NCI-H2171 treated with DMSO at 0.1 percent for 48 hours (cell line): ENCODE measurements at regions not wholly inside any gene's neighbourhood (a gene's known extent, or its start where the extent isn't known, plus 50 kb on each side); places are given as distances from the start of the nearest gene placed in this dataset.
A peak's percentile ranks its signal among the peaks of the same experiment; 100 is the strongest.

Experiments used
- DNase-seq: peaks from one replicate; lab custom pipeline; 2025; lab: John Stamatoyannopoulos, UW

GRCh38 chr17:15177343-15177742 is 87.8 kb downstream of the PMP22 start:
- no peak for DNase-seq

- DNase-seq = peak; percentile 5
Observed at GRCh38 chr17:15175356-15175755, 89.8 kb downstream of the PMP22 start.

- no peak for DNase-seq
Observed at GRCh38 chr17:15171167-15172047, 93.7 kb downstream of the PMP22 start.

- DNase-seq = no peak
Observed at GRCh38 chr17:15169676-15170075, 95.5 kb downstream of the PMP22 start.

GRCh38 chr17:15168379-15168778 is 96.7 kb downstream of the PMP22 start:
- DNase-seq = no peak

- DNase-seq = no peak
Observed at GRCh38 chr17:15161395-15161794, 103.7 kb downstream of the PMP22 start.

GRCh38 chr17:15157051-15157450 is 108.1 kb downstream of the PMP22 start:
- DNase-seq = no peak

- DNase-seq = no peak
Observed at GRCh38 chr17:15154618-15155017, 110.5 kb downstream of the PMP22 start.

- DNase-seq = no peak
Observed at GRCh38 chr17:15145621-15146020, 119.5 kb downstream of the PMP22 start.

- no peak for DNase-seq
Observed at GRCh38 chr17:15143524-15143923, 121.6 kb downstream of the PMP22 start.

GRCh38 chr17:15134363-15134762 is 130.8 kb downstream of the PMP22 start:
- DNase-seq = no peak

GRCh38 chr17:15133826-15134225 is 131.3 kb downstream of the PMP22 start:
- no peak for DNase-seq

- DNase-seq = no peak
Observed at GRCh38 chr17:15133143-15133542, 132.0 kb downstream of the PMP22 start.

- no peak for DNase-seq
Observed at GRCh38 chr17:15130426-15130825, 134.7 kb downstream of the PMP22 start.

- no peak for DNase-seq
Observed at GRCh38 chr17:15129986-15130385, 135.1 kb downstream of the PMP22 start.

- no peak for DNase-seq
Observed at GRCh38 chr17:15124746-15125145, 140.4 kb downstream of the PMP22 start.

GRCh38 chr17:15124264-15124595 is 140.9 kb downstream of the PMP22 start:
- DNase-seq = no peak

- DNase-seq = no peak
Observed at GRCh38 chr17:15123593-15124263, 141.4 kb downstream of the PMP22 start.

GRCh38 chr17:15122857-15123256 is 142.3 kb downstream of the PMP22 start:
- no peak for DNase-seq

- DNase-seq = no peak
Observed at GRCh38 chr17:15121426-15121825, 143.7 kb downstream of the PMP22 start.

- no peak for DNase-seq
Observed at GRCh38 chr17:15119968-15120367, 145.2 kb downstream of the PMP22 start.

GRCh38 chr17:15117239-15117638 is 147.9 kb downstream of the PMP22 start:
- no peak for DNase-seq

- no peak for DNase-seq
Observed at GRCh38 chr17:15112846-15113617, 152.1 kb downstream of the PMP22 start.
